HG03342 (cell line): ENCODE measurements at regions not wholly inside any gene's neighbourhood (a gene's known extent, or its start where the extent isn't known, plus 50 kb on each side); places are given as distances from the start of the nearest gene placed in this dataset.
"Not testable (repeated sequence)": the region's sequence is repeated elsewhere in the genome, so short reads cannot be mapped to it uniquely, and the experiment has no call there.

Experiments
- ATAC-seq: cut with Tn5 transposase; IDR thresholded peaks from one replicate; pipeline ENCODE4 v1.9.1; 2021; ENCODE audit warnings: mild to moderate bottlenecking, moderate library complexity; ENCODE audit not compliant: unreplicated experiment

DNA sequence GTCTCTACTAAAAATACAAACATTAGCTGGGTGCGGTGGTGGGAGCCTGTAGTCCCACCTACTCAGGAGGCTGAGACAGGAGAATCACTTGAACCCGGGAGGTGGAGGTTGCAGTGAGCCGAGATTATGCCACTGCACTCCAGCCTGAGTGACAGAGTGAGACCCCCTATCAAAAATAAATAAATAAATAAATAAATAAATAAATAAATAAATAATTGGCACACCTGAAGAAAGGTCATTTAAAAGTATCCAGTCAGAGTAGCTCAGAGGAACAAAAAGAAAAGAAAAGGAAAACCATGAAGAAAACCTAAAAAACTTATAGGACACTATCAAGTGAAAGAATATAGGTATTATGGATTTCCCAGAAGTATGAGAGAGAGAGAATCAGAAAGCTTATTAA is 330.1 kb upstream of the AR start:
- not testable (repeated sequence) for ATAC-seq

GRCh38 chrX:67207912-67208311 is 335.9 kb upstream of the AR start:
- peak; percentile 67 for ATAC-seq

DNA sequence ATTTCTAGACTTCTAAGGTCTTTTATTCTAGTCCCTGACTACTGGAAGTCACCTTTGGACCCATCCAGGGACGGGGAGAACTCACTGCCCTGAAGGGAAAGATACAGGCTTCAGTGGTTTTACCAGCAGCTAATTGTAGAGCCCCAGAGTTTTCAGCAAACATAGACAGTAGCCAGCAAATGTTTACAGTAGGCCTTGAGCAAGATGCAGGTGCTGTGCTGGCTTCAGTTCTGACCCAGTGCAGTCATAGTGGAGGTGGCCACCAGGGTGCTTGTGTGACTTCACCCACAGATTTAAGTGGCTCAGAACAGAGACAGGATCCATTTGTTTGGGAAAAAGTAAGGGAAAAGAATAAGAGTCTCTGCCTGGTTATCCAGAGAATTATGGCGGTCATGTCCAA is 384.4 kb upstream of the AR start:
- ATAC-seq = no peak

GRCh38 chrX:67114635-67115034 is 429.2 kb upstream of the AR start:
- no peak for ATAC-seq

- ATAC-seq = no peak
Measured at GRCh38 chrX:67105758-67106116, 438.1 kb upstream of the AR start.

- ATAC-seq = no peak
Measured at GRCh38 chrX:67104982-67105757, 438.7 kb upstream of the AR start.

GRCh38 chrX:67100031-67100884 is 443.6 kb upstream of the AR start:
- ATAC-seq = no peak

GRCh38 chrX:67094061-67094460 is 449.8 kb upstream of the AR start:
- ATAC-seq = no peak

GRCh38 chrX:67050760-67051159 is 411.9 kb upstream of the EDA2R start:
- ATAC-seq = no peak

DNA sequence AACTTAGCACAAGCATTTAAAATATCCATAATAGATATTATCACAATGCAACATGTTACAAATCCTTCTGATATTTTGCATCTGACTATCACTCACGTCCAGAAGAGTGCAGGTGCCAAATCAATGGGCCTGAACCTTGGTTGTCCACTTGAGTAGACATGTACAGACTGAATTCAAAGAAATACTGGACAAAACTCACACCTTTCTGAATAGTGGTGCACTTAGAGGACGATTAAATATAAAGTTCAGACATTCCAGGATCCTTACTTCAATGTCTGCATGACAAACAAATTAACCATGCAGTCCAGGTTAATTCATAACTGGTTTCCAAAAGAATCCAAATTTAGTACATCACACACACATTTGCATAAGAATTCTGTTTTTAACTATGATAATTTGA is 406.0 kb upstream of the EDA2R start:
- ATAC-seq = no peak

DNA sequence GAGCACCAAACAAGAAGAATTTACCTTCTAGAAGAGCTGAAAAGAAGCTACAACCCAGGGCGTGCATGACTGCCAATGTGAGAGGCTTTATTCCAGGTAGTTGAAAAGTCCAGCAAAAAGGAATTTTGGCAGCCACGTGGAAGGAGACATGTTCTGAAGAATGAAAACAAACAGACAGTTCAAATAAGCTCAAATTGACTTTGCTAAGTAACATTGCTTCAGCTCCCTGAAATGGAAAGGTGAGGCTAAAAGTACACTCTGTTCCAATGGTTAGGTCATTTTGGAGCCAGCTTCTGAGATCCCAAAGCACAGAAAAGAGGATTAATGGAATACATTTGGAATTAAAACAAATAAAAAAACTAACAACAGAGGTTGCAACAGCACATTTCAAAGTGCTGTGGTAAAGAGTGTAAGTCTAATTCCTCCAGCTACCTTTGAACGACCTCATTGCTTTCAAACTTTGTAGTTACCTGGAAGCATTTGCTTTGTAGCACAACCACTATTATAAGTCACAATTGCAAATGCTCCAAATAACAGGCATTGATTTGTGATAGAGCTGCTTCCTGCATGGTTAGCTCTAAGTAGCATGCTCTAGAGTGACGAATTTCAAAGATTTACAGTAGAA is 405.3 kb upstream of the EDA2R start:
- ATAC-seq = no peak

DNA sequence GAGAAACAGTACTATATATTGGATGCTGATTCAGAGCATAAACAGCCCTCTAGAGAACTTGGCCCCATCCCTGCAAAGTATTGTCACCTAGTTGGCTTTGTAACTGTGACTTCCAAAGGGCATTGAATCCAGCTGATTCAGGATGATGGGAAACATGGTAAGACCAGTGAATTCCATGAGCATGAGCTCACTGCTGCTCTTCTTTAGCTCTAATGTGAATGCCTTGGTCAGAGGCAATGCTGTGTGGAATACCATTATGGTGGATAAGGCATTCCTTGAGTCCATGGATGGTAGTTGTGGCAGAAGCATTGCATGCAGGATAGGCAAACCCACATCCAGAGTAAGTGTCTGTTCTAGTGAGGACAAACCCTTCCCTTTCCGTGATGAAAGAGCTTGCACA is 365.6 kb upstream of the EDA2R start:
- no peak for ATAC-seq

DNA sequence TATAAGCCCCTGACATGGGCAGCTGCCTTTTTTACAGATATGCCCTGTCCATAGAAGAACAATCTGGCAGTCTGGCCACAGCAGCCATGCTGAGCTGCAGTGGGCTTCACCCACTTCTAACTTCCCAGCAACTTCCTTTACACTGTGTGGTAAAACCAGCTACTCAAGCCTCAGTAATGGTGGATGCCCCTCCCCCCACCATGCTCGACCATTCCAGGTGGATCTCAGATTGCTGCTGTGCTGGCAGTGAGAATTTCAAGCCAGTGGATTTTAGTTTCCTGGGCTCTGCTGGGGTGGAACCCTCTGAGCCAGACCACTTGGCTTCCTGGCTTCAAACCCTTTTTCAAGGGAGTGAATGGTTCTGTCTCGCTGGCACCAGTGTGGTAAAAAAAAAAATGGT is 355.9 kb upstream of the EDA2R start:
- ATAC-seq = no peak

GRCh38 chrX:66992077-66992476 is 353.2 kb upstream of the EDA2R start:
- ATAC-seq = not testable (repeated sequence)

GRCh38 chrX:66988331-66988730 is 349.5 kb upstream of the EDA2R start:
- no peak for ATAC-seq

- ATAC-seq = no peak
Measured at GRCh38 chrX:66961665-66962064, 322.8 kb upstream of the EDA2R start.

- ATAC-seq = no peak
Measured at GRCh38 chrX:66931713-66932112, 292.8 kb upstream of the EDA2R start.

GRCh38 chrX:66930516-66930915 is 291.6 kb upstream of the EDA2R start:
- ATAC-seq = not testable (repeated sequence)

DNA sequence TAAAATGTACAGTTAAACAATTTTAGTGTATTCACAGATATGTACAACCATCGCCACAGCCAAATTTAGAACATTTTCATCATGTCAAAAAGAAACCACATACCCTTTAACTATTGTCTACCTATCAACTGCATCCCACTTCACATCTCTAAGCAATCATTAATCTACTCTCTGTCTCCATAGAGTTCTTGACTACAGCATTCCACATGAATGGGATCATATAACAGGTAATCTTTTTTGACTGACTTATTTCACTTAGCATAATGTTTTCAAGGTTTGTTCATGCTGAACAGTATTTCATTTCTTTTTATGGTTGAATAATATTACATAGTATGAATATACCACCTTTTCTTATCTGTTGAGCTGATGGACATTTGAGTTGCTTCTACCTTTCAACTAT is 281.4 kb upstream of the EDA2R start:
- no peak for ATAC-seq

- no peak for ATAC-seq
Measured at GRCh38 chrX:66919280-66919832, 280.5 kb upstream of the EDA2R start.

DNA sequence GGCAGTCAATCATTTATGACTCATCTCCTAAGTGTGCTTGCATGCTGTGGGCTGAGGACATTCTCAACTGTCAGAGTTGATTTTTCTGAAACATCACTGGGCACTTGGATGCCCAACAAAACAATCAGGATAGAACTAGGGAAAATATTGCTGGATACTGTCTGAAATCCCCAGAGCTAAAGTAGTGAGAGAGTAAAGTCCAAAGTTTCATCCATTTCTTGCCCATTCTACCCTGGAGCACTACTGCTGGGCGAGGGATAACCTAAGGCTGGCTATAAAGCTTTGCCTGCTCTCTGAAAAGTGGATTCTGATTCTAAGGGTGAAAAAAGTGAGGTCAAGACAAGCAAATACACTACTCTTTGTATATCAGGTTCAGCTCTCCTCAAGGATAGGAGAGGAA is 279.6 kb upstream of the EDA2R start:
- ATAC-seq = no peak

GRCh38 chrX:66915893-66916292 is 277.0 kb upstream of the EDA2R start:
- ATAC-seq = no peak
